ENCODE measurements at regions not wholly inside any gene's neighbourhood (a gene's known extent, or its start where the extent isn't known, plus 50 kb on each side); places are given as distances from the start of the nearest gene placed in this dataset.

GRCh38 chr14:22059201-22059600 is 385.6 kb upstream of the OR4E1 start:
- TF ChIP-seq CTCF (IDR thresholded peaks at IDR 0.05) = no peak
- no peak for TF ChIP-seq POLR2A (IDR thresholded peaks at IDR 0.05)
